DOHH2 (cell line): ENCODE measurements at regions not wholly inside any gene's neighbourhood (a gene's known extent, or its start where the extent isn't known, plus 50 kb on each side); places are given as distances from the start of the nearest gene placed in this dataset.

Source experiments
- CTCF ChIP-seq: fragments of 200-600 bp; sonication (generic); IDR thresholded peaks from one replicate; pipeline ENCODE4 v1.5.1; 2014; ENCODE audit warnings: antibody characterized with exemption, mild to moderate bottlenecking, low read depth, low read length; ENCODE audit not compliant: poor library complexity, severe bottlenecking
- EZH2phosphoT487 ChIP-seq: fragments of 200-600 bp; sonication (generic); IDR thresholded peaks from 2 replicates; pipeline ENCODE4 v1.6.1; 2017; ENCODE audit warnings: borderline replicate concordance, mild to moderate bottlenecking, antibody characterized with exemption, low read length, moderate library complexity, mixed read lengths

GRCh38 chr4:164623099-164623498 lies 130.8 kb upstream of the SMIM31 start:
- TF ChIP-seq CTCF: no peak
- TF ChIP-seq EZH2phosphoT487: no peak
